Keratinocyte (primary cell): ENCODE measurements at regions not wholly inside any gene's neighbourhood (a gene's known extent, or its start where the extent isn't known, plus 50 kb on each side); places are given as distances from the start of the nearest gene placed in this dataset.

ENCODE experiments used
- DNase-seq: peaks from one replicate; pipeline ENCODE4 v3.0.0-alpha.2; 2011; ENCODE audit warnings: low read depth, missing footprints, low spot score
- FAIRE-seq: peaks from 2 replicates; lab custom pipeline; 2011; peaks lifted over from hg19 to GRCh38; lab: Jason Lieb, UNC
- H2AFZ ChIP-seq: 2 replicates; pipeline ENCODE4 v1.6.0; 2012; ENCODE audit warnings: low read length, control low read depth, inconsistent platforms; ENCODE audit not compliant: control insufficient read depth
- H3K27ac ChIP-seq: 2 replicates; pipeline ENCODE4 v1.5.1; 2011; ENCODE audit warnings: low read length; ENCODE audit not compliant: control insufficient read depth, insufficient read depth
- H3K27me3 ChIP-seq: 3 replicates; pipeline ENCODE4 v1.6.0; 2011; ENCODE audit warnings: low read length; ENCODE audit not compliant: control insufficient read depth, insufficient read depth; ENCODE audit errors: extremely low read depth
- H3K36me3 ChIP-seq, 2 experiments: 2 replicates in 1 of 2; 3 replicates in 1 of 2; pipeline ENCODE4 v1.5.1; 2011; ENCODE audit warnings: low read length in 2 of 2, mild to moderate bottlenecking in 1 of 2; ENCODE audit not compliant: control insufficient read depth in 2 of 2, insufficient read depth in 2 of 2; ENCODE audit errors: extremely low read depth in 1 of 2
- H3K4me1 ChIP-seq: 3 replicates; pipeline ENCODE4 v1.5.1; 2011; ENCODE audit warnings: low read length; ENCODE audit not compliant: control insufficient read depth, insufficient read depth; ENCODE audit errors: extremely low read depth
- H3K4me2 ChIP-seq: 3 replicates; pipeline ENCODE4 v1.6.0; 2011; ENCODE audit warnings: low read depth, low read length; ENCODE audit not compliant: control insufficient read depth, insufficient read depth; ENCODE audit errors: extremely low read depth
- H3K4me3 ChIP-seq, 3 experiments: fragments of 200-600 bp in 1 of 3; sonication (generic) in 1 of 3; 2 replicates in 2 of 3; 3 replicates in 1 of 3; pipeline ENCODE4 v1.5.1; 2011 to 2016; ENCODE audit warnings: low read length in 3 of 3, mild to moderate bottlenecking in 3 of 3, control low read depth in 2 of 3, inconsistent platforms in 1 of 3, low read depth in 1 of 3, mixed read lengths in 1 of 3, mixed run types in 1 of 3, moderate library complexity in 1 of 3; ENCODE audit not compliant: control insufficient read depth in 2 of 3, insufficient read depth in 2 of 3; ENCODE audit errors: extremely low read depth in 1 of 3
- H3K79me2 ChIP-seq: 2 replicates; pipeline ENCODE4 v1.6.0; 2012; ENCODE audit warnings: low read length; ENCODE audit not compliant: control insufficient read depth, insufficient read depth
- H3K9ac ChIP-seq: 3 replicates; pipeline ENCODE4 v1.6.0; 2011; ENCODE audit warnings: low read length; ENCODE audit not compliant: control insufficient read depth, insufficient read depth; ENCODE audit errors: extremely low read depth
- H3K9me1 ChIP-seq: 3 replicates; pipeline ENCODE4 v1.6.0; 2011; ENCODE audit warnings: low read length; ENCODE audit not compliant: control insufficient read depth, insufficient read depth; ENCODE audit errors: extremely low read depth
- H3K9me3 ChIP-seq: 2 replicates; pipeline ENCODE4 v1.5.1; 2012; ENCODE audit warnings: low read depth, low read length; ENCODE audit not compliant: control insufficient read depth
- H4K20me1 ChIP-seq: 3 replicates; pipeline ENCODE4 v1.6.0; 2011; ENCODE audit warnings: low read length; ENCODE audit not compliant: control insufficient read depth, insufficient read depth; ENCODE audit errors: extremely low read depth
- CTCF ChIP-seq, 3 experiments: IDR thresholded peaks in 1 of 3; conservative IDR thresholded peaks in 1 of 3; optimal IDR thresholded peaks in 1 of 3; 2 replicates in 2 of 3; 3 replicates in 1 of 3; pipeline versions ENCODE3 to v1.5.1; 2011; ENCODE audit warnings: low read length in 3 of 3, mild to moderate bottlenecking in 3 of 3, moderate library complexity in 2 of 3, control low read depth in 1 of 3, inconsistent platforms in 1 of 3; ENCODE audit not compliant: insufficient read depth in 2 of 3; ENCODE audit errors: extremely low read depth in 1 of 3
- EZH2 ChIP-seq: IDR thresholded peaks from one replicate; pipeline ENCODE4 v1.6.1; 2012; ENCODE audit warnings: inconsistent platforms, mild to moderate bottlenecking, low read length, moderate library complexity
- dilution Hi-C: fragments of 300-500 bp; cut with MboI; formaldehyde crosslinking; loops from one replicate; pipeline ENCODE4 v1.7.0; 2020; ENCODE audit warnings: low sequenced_read_pairs; ENCODE audit not compliant: extremely low pct_ligation_motif_present

- Histone ChIP-seq H3K9ac (no peak overlapping the region), H3K4me1 (no peaks in the 10 kb centered on the region), H4K20me1 (no peaks in the 10 kb centered on the region), H3K79me2 (no peaks in the 10 kb centered on the region), H3K4me2 (no peak overlapping the region), H2AFZ (no peak overlapping the region), H3K27ac (no peak overlapping the region), H3K36me3 (no peaks in the 10 kb centered on the region), H3K4me3 (no peak overlapping the region), H3K9me1 (no peaks in the 10 kb centered on the region), H3K9me3 (no peaks in the 10 kb centered on the region), H3K27me3 (no peaks in the 10 kb centered on the region)
- no peak for TF ChIP-seq EZH2
- TF ChIP-seq CTCF (optimal IDR thresholded peaks at IDR 0.05 in 1 of 3, IDR thresholded peaks at IDR 0.05 in 1 of 3, conservative IDR thresholded peaks at IDR 0.05 in 1 of 3; ENCODE audit: extremely low read depth in 1 of 3, insufficient read depth in 2 of 3, low read length in 3 of 3): no peak
- DNase-seq: no peak
- FAIRE-seq: no peak
- dilution Hi-C loops: no loop called here
Observed at GRCh38 chr11:88040148-88040496, 135.1 kb downstream of the RAB38 start.

- no peak overlapping the region for H2AFZ ChIP-seq
- TF ChIP-seq EZH2 (no peak), CTCF (optimal IDR thresholded peaks at IDR 0.05 in 1 of 3, IDR thresholded peaks at IDR 0.05 in 1 of 3, conservative IDR thresholded peaks at IDR 0.05 in 1 of 3; ENCODE audit: extremely low read depth in 1 of 3, insufficient read depth in 2 of 3, low read length in 3 of 3) (no peak)
- H3K79me2 ChIP-seq: no peaks in the 10 kb centered on the region
- no peaks in the 10 kb centered on the region for H3K36me3 ChIP-seq
- dilution Hi-C loops: no loop called here
- H3K27me3 ChIP-seq: no peaks in the 10 kb centered on the region
- no peak overlapping the region for H3K4me3 ChIP-seq
- no peak overlapping the region for H3K9ac ChIP-seq
- H3K4me1 ChIP-seq: no peaks in the 10 kb centered on the region
- DNase-seq (no peak), FAIRE-seq (no peak)
- no peaks in the 10 kb centered on the region for H3K9me3 ChIP-seq
- H3K9me1 ChIP-seq: no peaks in the 10 kb centered on the region
- no peak overlapping the region for H3K4me2 ChIP-seq
- H3K27ac ChIP-seq: no peak overlapping the region
- H4K20me1 ChIP-seq: no peaks in the 10 kb centered on the region
Observed at GRCh38 chr11:88039476-88040147, 135.6 kb downstream of the RAB38 start.
